HG03575 (cell line): ENCODE measurements at regions not wholly inside any gene's neighbourhood (a gene's known extent, or its start where the extent isn't known, plus 50 kb on each side); places are given as distances from the start of the nearest gene placed in this dataset.

Experiments
- ATAC-seq: cut with Tn5 transposase; IDR thresholded peaks from one replicate; pipeline ENCODE4 v1.9.1; 2021; ENCODE audit not compliant: unreplicated experiment, insufficient number of reproducible peaks, low FRiP score; ENCODE audit errors: extremely low read depth

DNA sequence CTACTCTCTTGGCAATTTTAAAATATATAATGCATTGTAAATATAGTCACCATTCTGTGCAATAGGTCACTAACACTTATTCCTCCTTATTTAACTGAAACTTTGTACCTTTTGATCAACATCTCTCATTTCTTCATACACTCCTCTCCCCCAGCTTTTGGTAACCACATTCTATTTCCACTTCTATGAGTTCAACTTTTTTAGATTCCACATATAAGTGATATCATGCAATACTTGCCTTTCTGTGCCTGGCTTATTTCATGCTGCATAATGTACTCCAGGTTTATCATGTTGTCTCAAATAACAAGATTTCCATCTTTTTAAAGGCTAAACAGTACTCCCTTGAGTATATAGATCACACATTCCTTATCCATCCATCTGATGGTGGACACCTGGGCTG is 188.8 kb downstream of the NXNL2 start:
- ATAC-seq = no peak

DNA sequence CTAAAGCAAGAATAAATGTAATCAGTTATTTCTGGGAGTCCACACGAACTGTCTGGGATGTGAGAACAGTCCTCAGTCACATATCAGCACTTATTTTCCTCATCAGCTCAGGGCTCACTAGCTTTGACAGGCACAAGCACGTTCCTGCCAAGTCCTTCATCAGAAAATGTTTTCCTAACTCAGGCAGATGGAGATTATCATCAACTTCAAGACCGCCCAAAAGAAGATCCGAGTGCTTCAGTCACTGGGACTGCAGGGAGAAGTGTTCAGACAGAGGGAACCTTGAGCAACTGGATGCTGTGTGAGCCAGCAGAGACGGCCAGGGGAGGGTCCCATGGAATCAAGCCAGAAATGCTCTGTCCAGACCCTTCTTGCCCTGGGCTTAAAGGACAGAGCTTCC is 189.4 kb downstream of the NXNL2 start:
- ATAC-seq = no peak

DNA sequence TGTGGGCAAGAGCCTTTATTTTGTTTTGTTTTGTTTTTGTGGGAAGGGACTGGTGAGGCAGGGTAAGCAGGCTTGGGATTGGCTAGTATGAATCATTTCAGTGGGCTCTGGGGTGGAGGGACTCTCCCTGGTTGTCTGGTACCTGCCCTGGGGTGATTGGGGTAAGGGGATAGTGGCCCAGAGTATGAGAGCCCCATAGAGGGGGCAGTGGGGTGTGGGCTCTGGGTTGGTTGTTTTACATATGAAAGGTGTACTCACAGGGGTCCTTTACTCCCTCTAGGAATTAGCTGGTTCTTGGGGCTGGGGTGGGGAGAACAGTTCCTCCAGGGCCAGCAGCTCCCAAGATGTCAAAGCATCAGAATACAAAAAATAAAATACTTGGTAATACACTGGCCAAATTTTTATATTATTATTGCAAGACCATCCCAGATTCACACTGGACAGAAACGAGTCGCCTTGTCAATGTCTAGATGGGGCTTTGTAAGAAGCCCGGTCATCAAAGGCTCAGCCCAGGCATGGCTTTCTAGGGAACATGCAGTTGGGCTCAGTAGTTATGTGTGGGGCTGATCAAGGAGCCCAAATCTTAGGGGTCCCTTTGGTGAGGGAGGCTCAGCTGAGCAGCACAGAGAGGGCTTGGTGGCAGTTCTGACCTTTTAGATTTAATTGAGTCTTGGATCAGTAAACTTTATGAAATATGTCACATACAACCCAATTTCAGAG is 190.5 kb downstream of the NXNL2 start:
- no peak for ATAC-seq

DNA sequence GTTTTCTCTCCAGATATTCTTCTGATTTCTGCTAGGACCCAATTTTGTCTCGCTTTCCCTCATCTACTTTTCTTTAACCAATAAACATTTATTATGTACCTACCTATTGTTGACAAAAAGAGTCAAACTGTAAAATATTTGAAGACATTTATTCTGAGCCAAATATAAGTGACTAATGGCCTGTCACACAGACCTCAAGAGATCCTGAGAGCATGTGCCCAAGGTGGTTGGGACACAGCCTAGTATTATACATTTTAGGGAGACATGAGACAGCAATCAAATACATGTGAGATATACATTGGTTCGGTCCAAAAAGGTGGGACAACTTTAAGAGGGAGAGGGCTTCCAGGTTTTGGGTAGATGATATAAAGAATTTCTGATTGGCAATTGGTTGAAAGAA is 191.8 kb downstream of the NXNL2 start:
- no peak for ATAC-seq

DNA sequence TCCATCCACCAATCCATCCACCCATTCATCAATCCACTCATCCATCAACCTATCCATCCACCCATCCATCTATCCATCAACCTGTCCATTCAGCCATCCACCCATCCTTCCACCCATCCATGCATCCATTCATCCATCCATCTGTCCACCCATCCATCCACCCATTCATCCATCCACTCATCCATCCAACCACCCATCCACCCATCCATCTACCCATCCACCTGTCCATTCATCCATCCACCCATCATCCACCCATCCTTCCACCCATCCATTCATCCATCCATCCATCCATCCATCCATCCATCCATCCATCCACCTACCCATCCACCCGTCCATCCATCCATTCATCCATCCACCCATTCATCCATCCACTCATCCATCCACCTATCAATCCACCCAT is 195.8 kb downstream of the NXNL2 start:
- no peak for ATAC-seq

DNA sequence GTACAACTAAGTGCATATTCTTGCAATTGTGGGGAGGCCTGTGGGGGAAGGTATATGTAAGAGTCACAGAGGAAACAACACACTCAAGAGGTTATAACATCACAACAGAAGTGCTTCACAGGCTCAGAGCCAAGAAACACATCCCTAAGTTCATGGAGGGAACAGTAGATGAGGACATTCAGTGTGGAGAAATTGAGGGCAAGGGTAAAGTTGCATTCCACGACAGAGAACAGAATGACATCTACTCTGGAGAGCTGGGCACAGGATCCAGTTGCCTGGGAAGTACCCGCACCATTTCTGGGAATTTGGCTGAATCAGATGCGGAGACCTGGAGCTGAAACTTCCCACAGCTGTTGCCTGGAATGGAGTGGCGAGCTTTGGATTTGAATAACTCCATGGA is 197.2 kb downstream of the NXNL2 start:
- ATAC-seq = no peak

DNA sequence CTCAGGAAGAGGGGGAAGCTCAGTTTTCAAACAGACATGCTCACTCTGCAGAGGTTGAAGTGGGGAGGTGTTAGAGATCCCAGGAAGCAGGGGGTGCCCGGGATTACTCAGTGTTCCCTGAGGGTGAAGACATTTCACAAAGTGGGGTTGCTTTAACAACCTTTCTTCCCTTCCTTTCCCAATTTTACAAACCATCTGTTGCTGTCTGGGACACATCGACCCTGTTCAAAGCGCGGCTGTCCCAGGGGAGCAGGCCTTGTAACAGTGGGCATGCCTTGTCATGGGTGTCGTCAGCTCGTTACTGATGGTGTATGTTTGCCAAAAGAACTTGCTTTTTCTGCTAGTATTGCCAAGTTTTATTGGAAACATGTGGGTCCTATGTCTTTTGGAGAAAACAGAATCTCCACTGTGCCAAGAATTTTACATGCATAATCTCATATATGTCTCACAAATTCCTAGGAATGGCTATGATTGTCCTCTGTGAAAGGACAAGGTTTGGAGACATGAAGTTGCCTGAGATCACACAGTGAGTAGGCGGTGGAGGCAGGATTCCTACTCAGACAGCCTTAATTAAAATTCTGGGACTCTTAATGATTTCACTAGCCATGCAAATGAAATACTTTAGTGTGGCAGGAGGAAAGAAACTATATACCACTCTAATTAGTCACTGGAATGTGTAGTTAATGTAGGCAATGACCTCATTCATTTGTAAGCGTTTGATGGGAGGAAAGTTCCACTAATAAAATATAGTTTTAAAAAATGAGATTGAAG is 198.9 kb downstream of the NXNL2 start:
- ATAC-seq = no peak

DNA sequence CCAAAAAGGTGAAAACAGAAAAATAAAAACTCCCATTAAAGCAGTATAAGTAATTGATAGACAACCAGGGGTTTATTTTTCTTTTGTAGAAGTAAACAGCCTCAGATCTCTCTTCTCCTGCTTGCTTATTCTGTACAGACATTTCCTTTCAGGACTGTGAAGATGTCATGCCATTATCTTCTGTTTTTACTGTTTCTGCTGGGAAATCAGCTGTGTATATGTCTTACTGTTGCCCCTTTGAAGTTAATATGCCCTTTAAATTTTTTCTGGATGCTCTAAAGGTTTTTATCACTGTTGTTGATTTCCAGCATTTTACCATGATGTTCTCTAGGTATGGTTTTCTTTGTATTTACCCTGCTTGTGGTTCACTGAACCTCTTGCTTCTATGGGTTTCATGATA is 199.5 kb downstream of the NXNL2 start:
- no peak for ATAC-seq

DNA sequence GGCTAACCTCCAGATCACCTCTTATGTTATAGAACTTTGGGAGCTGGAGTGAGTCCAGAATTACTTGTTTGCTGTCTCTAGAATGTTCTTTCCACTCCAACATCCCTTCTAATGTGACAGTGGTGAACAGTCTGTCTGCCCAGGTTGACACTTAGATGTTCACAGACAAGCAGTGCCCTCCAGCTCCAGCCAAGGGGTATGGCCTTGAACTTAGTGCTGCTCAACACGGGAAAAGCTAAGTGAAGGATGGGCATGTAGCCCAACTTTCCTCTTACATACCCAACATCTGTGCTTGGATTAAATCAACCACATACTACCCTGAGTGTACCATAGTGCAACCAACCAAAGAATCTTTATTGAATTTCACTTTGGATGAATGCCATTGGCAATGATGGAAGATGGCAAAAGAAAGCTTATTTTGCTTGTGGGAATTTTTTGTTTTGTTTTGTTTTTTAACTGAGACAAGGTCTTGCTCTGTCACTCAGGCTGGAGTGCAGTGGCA is 201.2 kb downstream of the NXNL2 start:
- no peak for ATAC-seq

DNA sequence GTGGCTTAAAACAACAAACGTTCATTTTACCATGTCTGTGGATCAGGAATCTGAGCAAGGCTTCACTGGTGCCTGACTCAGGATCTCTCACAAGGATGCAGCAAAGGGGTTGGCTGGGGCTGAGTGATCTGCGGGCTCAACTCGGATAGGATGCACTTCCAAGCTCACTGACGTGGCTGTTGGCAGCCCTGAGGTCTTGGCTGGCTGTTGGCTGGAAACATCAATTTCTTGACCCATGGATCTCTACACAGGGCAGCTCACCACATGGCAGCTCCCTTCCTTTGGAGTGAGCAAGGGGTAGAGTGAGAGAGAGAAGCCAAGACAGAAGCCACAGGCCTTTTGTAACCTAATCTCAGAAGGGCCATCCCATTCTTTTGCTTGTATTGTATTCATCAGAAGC is 202.1 kb downstream of the NXNL2 start:
- no peak for ATAC-seq

DNA sequence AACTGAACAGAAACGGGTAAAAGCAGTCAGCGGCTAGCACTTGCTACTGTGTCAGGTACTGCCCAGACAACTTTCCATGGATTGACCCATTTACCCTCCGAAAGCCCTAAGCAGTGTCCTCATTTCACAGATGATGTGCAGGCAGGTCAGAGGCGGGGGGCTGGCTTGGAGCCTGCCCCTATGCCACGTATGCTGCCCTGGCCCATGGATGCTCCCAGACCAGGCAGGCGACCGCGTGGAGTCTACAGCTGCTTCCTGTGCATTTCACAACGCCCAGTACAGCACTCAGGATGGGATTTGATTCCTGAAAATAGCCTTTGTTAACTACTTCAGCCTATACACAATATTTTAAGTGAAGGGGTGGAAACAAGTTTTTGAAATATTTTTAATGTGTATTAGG is 202.9 kb downstream of the NXNL2 start:
- no peak for ATAC-seq

DNA sequence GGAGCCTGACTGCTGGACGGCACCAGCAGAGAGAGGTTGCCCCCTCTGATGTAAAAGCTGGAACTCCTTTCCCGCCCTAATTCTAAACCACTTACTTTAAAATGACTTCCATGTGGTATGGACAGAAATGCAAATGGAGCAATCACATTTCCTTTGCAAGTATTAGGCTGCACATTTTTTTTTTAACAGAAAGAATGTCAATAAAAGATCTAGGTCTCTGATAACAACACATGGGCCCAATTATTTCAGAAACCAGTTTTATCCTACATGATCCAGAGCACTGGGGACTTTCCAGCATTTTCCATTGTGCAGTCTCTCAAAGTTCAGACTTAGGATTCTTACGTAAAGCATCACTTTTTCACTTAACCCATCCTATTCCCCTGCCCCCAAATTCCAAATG is 203.7 kb downstream of the NXNL2 start:
- ATAC-seq = no peak

DNA sequence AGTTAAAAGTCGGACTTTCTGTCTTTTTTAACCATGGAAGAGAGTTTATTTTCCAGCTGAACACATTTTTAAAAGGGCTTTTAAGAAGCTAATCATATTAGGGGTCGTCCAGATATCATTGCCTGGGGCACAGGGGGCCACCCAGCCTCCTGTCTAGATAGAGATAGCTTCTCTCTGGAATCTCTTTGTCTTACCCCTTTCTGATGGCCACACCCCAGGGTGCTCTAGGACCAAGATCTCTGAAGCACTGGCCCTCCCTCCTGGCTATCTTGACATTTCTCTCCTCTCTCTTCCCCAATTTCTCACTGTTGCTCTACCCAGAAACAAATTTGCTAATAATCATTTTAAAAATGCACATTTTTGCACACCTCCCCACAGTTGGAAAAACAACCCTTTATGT is 204.4 kb downstream of the NXNL2 start:
- ATAC-seq = no peak

DNA sequence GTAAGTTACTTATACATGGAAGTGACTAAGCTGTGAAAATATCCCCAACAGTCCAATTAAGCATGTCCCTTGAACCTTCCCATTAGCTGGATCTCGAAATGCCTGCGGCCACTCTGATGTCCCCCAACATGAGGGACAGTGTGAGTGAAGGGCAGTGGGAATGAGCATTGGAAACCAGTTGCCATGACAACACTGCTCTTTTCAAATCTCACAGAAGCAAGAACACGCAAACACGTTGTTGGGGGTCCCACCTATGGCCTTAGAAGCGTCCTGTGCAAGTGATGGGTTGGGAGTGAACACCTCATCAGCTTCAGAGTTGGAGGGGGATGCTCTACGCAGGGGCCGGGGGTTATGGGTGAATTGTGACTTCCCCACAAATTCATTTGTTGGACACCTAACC is 205.9 kb downstream of the NXNL2 start:
- ATAC-seq = no peak

DNA sequence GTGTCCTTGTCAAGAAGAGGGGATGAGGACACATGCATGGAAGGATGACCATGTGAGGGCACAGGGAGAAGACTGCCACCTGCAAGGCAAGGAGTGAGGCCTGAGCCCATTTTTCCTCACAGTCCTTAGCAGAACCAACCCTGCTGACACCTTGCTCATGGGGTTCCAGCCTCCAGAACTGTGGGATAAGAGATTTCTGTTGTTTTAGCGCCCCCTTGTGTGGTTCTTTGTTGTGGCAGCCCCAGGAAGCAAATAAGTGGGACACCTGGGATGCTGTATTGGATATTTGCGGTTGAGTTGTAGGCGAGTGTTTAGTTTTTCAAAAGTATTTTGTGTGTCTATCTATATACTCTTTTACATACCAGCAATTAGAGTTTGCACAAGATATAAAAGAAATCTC is 206.4 kb downstream of the NXNL2 start:
- ATAC-seq = no peak

DNA sequence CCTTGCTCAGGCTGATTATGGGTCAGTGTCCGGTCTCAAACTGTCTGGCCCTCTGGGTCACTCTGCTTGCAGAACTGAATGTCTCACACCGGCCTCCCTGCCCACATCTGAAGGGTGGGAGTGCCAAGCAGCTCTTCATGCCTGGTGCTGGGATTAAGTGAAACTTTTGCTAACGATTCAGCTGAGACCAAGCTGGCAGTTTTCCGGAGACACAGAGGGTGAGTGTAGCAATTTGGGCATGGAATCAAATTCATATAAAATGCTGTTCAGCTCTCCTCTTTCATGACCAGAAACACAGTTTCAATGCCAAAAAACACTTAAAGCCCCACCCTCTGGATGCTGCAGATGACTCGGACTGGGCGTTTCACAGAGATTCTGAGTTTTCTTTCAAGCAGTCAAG is 207.5 kb downstream of the NXNL2 start:
- ATAC-seq = no peak

DNA sequence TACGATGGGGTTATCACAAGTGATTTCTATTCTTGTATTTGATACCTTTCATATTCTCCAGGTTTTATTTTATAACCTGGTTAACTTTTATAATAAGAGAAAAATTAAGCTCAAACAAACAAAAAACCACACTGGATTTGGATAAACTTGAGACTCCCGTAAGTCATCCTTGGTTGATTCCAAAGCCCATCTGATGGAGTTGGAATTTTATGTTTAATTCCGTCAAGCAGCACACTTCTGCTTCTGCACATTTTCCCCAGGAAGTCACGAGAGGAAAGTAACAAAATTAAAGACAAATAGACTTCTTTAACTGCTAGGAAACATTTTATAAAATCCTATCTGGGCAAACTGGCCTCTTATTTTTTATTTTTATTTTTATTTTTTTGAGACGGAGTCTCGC is 207.9 kb downstream of the NXNL2 start:
- ATAC-seq = no peak

DNA sequence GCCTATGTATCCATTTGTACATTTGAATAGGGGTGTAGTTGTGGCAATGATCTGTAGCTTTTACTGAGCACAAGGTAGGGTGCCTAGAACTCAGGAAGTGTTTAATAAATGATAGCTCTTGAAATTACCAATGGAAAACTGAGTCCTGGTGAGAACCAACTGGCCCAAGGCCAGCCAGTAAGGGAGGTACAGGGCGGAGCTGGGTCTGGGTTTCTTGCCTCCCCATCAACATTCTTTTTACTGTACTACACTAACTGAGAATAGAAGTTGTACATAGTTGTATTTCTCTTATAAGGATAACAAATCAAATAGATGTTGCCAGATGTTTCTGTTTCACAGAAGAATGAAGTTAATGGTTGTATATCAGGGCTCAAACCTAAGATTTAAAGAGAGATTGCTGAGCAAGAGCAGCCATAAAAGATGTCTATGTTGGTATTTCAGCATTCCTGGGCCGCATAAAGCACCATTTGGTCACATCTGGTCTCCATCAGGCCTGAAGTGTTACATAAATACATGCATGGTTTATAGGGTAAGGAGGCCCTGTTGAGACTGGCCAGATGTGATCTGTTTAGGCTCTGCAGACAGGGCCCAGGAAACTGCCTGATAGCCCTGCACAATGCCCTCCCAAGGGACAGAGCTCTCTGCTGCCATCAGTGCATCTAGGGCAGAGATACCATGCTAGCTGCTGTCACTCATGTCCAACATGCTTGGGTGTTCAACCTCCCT is 210.5 kb downstream of the NXNL2 start:
- ATAC-seq = no peak

DNA sequence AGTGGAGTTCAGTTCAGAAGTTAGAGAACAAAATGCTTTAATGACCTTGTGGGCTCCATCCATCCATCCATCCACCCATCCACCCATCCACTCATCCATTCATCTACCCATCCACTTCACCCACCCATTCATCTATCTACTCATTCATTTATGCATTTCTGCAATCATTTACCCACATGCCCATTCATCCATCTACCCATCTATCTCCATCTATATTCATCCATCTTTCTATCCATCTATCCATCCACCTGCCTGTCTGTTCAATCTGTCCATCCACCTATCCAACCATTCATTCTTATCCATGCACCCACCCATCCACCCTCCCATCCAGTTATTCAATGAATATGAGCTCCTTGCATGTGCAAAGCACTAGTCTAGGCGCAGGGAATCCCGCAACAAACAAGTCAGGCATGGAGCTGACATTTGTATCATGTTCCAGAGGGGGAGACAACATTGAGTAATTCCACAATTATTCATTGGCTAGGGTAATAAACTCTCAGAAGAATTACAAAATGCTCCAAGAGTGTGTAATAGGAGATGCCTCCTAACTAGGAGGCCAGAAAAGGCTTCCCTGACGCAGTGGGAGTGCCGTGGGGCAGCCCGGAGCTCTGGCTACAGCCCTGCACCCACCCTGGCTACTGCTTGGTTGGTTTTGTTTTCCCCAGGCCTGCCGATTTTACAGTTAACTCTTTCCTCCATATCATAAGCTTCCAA is 211.2 kb downstream of the NXNL2 start:
- no peak for ATAC-seq
